HG03354 (cell line): ENCODE measurements at regions not wholly inside any gene's neighbourhood (a gene's known extent, or its start where the extent isn't known, plus 50 kb on each side); places are given as distances from the start of the nearest gene placed in this dataset.
"Not testable (repeated sequence)": the region's sequence is repeated elsewhere in the genome, so short reads cannot be mapped to it uniquely, and the experiment has no call there.

ENCODE experiments used
- ATAC-seq: cut with Tn5 transposase; IDR thresholded peaks from one replicate; pipeline ENCODE4 v1.9.1; 2021; ENCODE audit warnings: mild to moderate bottlenecking; ENCODE audit not compliant: unreplicated experiment, poor library complexity, severe bottlenecking

DNA sequence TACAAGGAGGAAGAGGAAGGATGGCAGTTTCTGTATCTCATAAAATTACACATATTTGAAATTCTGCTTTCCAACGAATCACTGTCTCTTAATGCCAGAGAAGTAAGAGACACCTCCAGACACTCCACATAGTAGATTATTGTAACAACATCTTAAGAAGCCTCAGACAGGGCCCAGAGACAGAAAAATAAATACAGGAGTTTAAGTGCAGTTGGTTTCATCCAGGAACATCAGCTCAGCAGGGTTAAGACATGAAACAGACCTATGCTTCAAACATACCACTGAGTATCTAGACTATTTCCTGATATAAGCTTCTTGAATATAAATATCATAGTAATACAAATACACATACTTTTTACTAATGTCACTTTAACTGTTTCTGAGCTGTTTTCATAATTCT is 290.3 kb downstream of the ADAMTS20 start:
- no peak for ATAC-seq

DNA sequence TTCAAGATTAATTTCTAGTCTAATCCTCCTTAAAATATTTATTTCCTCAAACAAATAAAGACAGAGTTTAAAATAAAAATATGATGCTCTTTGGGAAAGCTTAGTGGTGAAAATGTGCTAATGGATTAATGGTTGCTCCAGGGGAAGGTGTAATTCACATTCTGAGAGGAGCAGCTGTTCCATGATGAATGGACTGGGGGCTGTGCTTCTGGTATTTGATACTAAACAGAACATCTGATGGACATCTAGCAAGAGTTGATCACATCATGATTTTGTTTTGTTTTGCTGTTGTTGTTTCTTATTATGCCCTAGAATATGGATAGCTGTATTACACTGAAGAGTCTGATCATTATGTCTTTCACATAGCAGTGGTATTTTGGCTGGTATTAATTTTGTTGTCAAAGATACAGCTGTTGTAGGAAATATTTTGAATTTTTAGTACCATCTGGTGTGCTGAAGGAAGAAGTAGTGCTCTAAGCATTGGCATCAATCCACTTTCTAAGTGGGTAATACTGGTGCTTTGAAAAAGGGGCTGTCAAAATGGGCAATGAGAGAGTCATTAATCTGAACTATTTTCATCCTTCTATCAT is 296.4 kb downstream of the ADAMTS20 start:
- ATAC-seq: no peak

DNA sequence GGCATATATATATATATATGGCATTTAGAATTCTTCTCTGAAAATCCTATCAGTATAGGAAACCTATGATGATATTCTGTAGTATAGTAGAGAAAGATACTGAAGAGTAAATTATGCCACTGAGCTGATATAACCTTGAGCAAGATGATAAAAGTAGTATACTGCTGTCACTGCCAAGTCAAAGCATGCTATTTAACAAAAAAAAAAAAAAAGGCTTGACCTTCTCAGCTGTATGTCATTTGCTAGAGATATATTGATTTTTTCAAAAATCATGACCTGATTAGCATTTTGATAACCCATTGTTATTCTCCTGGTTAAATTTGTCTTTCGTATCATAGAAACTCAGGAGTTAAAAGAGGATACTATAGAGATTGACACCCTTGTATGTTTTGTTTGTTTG is 299.4 kb downstream of the ADAMTS20 start:
- no peak for ATAC-seq

DNA sequence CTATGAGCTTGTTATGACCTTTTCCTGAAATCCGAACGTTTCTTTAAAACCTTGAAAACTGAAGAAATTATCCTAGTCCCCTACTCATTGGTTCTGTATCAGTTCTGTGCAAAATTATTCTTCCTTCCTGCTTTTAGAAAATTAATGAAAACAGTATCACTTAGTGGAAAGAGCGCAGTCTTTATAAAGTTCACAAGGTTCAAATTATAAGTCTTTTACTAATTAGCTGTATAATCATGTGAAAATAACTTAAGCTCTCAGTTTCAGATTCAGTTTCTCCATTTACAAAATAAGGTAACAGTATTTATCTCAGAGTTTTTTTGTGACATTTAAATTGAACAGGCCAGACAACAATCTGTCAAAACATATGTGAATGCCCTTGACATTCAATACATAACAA is 306.1 kb downstream of the ADAMTS20 start:
- ATAC-seq: no peak

DNA sequence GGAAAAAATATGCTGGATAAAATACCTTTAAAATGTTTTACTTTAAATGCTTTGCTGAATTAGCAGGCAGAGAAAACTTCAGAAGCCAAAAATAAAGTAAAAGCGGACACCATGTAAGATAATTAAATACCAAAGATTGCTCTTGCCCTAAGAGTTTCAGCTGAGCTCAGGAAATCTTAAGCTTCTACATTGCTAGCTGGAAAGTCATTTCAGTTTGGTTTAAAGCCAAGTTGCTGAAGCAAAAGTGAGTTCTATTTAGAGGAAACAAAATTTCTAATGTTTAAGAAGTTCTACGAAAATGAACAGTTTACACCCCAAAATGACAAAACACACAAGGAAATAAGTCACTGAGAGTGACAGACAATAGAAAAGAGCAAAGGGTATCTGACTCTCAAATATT is 310.0 kb downstream of the ADAMTS20 start:
- no peak for ATAC-seq

DNA sequence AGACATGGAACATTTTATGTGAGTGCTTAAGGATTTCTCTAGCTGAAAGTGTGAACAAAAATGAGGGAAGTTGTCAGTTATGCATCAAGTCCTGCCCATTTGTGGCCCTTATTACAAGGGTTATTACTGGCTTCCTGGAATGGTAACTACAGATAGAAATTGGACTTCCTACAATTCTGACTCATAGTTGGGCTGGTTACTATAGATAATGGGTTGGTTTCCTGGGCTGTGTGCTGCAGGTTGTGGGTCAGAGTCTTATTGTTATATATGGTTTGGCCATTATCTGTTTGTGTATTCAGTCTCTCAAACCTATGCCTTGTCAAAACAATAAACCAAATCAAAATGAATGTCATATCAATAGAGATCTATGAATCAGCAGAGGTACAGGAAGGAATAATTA is 313.7 kb downstream of the ADAMTS20 start:
- no peak for ATAC-seq

DNA sequence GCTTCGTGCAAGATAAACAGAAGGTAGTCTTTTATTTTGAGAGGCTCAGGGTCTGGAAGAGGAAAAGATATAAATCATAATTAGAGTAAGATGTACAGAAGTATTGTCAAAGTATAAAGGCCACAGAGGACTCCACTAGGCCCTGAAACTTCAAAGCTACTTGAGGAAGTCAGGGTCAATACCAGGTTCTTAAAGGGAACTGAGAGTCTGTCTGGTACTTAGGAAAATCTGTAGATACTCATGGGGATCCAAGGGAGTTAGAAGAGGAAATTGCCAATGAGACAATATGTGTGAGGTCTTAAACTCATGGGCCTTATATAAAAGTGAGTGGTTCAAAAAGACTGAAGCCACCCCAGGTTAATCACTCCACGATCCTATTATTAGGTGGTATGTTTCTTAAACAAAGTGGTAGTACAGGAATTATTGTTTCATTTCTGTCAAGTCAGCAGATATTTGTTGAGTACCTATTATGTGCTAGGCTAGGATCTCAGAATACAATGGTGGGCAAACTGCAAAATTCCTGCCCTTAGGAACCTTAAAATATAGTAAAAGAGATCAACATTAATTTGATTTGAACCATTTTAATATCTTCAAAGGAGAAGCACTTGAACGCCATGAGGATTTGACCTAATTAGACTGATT is 314.6 kb downstream of the ADAMTS20 start:
- no peak for ATAC-seq

DNA sequence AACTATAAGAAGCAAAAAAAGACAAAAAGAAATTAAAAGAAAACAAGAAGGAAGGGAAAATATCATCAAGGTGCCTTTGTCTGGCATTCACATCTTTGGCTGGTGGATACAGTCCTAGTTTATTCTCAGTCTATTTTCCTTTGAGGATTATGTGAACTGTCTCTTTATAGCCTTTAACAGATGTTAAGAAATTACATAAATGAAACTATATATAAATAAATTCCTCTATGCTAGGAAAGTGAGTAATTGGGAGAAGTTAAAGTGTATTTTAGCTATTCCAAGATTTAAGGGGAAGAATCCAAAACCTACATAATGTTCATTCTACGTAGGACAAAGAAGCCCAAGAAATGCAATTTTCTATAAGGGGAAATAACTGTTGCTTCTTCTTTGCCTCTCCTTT is 316.3 kb downstream of the ADAMTS20 start:
- ATAC-seq: no peak

DNA sequence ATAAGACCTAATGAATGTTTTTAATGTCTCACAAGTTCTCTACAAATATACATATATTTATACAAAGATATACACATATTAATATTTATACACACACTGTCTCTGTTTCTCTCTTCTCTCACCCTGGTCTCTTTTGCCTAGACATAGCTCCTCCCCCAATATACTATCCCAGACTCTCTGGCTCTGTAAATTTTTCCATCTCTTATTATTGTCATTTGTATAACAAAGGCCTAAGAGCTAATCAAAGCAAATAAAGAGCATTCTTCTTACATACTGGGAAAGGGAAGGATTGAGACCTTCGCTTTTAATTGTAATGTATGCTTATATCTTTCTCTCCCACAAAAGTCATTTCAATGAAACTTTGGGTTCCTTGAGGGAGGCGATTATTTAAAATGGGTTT is 318.1 kb downstream of the ADAMTS20 start:
- no peak for ATAC-seq

DNA sequence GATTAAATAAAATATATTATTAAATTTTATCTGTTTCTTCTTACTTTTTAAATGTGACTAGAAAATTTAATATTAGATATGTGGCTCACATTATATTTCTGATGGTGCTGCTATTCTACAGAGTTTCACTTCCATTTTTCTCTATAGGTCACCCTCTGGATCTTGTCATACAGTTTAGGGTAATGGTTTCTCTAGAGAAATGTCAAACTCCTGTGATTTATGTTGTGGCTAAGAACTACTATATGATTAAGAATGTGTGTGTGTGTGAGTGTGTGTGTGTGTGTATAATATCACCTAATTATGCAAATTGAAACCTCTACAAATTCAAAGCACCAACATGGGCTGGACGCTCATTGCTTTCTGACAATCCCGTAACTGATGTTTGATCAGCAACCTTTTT is 325.9 kb downstream of the ADAMTS20 start:
- ATAC-seq: no peak

DNA sequence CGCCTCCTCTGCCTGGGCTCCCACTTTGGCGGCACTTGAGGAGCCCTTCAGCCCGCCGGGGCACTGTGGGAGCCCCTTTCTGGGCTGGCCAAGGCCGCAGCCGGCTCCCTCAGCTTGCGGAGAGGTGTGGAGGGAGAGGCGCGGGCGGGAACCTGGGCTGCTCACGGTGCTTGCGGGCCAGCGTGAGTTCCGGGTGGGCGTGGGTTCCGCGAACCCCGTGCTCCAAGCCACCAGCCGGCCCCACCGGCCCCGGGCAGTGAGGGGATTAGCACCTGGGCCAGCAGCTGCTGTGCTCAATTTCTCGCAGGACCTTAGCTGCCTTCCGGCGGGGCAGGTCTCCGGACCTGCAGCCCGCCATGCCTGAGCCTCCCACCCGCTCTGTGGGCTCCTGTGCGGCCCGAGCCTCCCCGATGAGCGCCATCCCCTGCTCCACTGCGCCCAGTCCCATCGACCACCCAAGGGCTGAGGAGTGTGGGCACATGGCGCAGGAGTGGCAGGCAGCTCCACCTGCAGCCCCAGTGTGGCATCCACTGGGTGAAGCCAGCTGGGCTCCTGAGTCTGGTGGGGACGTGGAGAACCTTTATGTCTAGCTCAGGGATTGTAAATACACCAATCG is 327.7 kb downstream of the ADAMTS20 start:
- ATAC-seq: not testable (repeated sequence)

DNA sequence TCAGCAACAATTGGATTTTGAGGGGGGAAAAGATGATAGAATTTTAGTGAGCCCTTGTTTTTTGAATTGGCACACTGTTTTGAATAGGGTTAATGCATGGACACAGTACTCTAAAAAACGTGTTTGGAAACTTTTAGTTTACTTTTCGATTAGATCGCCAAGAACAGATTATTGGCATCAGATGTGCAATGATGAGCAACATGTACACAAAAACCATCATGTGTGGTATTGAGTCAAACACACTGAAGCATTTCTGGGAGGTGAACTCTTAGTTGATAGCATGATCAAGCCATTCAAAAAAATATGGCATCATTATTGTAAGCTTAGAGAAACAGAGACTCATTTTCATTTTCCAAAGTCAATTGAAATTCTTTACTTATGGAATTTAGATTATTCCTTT is 329.2 kb downstream of the ADAMTS20 start:
- ATAC-seq: no peak

DNA sequence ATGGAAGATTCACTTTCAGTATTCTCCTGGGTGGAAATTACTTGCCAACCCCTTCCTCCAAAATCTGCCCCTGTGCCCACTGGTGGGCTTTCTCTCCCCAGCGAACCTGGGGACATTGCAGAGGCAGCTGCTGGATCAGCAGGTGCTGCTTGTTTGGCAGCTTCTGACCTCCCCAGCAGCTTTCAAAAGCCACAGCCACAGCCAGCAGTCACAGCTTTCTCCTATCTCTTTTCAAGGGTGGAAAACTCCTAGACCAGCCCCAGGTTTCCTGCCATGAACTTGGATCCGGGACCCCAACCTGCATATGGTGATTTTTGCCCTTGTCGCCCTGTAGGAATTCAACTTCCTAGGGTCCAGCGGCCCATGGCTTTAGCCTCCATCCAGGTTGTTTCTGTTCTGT is 330.8 kb downstream of the ADAMTS20 start:
- no peak for ATAC-seq

DNA sequence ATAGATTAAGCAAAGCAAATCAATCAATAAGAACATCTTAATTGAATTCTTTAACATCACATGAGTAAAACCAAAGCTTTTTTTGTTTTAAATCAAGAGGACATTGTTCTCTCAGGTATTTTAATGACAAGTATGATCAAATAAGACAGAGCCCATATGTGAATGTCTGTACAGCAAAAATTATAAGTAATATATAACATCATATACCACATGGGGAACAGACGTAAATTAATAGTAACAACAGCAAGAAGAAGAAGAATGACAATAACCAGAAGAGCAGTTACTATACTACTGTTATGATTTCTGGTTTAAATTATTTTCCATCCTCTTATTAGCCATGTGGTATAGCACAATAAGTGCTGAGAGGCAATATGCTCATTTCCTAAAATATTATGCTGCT is 335.5 kb downstream of the ADAMTS20 start:
- ATAC-seq: no peak

DNA sequence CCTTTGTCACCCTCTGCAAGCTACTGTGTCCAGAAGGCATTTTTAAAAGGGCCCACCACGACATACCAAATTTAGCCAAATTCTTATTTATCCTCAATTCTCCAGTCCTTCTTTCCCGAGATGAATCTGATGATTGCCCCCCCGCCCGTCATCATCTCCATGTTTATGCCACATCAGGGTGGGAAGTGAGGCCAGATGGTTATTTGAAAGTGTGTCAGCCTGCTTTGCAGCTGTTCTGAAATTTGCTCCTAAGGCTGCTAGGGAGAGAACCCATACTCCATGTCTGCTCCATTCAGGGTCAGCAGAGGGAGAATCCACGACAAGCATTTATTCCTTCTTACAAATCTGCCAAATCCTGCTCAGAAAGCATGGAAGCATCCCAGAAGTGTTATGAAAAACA is 337.8 kb downstream of the ADAMTS20 start:
- ATAC-seq: no peak

DNA sequence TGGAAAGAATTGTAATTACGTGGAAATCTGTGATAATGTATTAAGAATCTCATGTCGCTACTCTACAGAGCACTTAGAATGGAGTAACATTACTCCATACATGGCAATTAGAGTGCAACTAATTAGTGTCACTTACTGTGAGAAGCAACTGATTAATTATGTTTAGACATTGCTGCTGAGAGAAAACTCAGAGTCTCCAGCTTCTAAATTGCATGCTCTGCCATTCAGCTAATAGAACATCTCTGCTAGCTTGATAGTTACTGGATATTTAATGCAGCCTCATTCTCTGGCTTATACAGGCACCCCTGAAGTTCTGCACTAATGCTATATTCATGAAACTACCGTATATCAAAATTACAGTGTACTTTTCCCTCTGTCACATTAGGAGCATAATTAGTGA is 338.4 kb downstream of the ADAMTS20 start:
- no peak for ATAC-seq

DNA sequence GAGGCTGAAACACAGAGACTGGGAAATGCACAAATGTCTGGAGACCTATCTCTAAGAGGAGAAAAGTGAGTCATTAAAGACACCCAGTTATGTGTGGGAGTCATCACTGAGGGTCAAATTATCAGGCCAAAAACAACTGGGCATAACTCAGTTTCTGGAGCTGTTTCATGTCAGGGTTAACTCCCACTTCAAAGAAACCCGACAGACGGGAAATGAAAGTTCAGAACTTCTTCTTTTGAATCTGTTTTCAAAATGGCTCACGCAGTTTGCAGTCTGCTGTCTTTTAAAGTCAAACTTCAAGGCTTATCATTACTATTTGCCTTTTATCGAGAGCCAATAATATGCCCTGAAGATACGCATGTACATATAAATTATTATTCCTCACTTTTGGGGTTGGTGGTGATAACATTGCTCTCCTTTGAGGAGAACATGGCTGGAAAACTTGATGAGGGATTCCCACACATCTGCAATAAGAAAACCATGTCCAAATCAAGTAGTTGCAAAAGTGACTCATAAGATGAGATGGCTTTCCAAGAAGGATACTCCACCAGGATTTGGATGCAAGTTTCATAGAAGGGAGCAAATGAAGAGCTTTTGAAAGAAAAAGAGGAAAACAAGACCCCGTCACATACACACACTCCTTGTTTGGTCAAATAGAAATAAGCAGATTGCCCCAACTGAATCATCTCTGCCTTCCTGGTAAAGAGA is 341.4 kb downstream of the ADAMTS20 start:
- ATAC-seq: peak; percentile 91

DNA sequence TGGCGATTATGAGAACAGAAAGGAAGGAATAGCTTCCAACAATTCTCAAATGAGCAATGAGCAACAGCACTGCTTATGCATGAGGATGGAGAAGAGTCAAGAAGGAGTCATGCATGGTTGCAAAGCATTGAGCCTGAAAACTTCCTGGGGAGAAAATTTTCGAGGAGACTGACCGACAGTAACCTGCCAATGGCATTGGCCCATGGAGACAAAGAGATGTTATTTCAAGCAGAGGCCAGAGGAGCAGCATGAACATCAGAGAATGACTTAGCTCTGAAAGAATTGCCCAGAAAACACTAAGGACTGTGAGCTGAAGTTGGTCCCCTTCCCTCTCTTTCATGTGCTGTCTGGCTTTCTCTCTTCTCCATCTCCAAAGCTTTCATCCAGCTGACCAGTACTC is 343.4 kb downstream of the ADAMTS20 start:
- no peak for ATAC-seq

DNA sequence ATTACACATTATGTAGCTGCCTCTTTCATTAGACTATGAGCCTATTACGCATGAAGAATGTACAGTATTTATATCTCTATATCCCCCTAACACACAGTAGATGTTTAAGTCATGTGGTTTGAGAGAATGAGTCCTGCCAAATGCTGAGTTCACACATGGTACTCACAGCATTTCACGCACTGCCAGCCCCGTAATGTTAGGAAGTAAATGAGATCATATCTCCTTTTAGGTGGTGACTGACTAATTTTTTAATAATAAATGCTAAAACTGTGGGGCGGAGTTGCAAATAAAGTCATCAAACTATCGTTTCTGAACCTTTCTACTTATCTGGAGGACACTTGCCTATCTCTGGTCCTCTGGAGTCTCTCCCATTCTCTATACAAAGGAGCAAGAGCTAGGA is 343.8 kb downstream of the ADAMTS20 start:
- ATAC-seq: no peak

DNA sequence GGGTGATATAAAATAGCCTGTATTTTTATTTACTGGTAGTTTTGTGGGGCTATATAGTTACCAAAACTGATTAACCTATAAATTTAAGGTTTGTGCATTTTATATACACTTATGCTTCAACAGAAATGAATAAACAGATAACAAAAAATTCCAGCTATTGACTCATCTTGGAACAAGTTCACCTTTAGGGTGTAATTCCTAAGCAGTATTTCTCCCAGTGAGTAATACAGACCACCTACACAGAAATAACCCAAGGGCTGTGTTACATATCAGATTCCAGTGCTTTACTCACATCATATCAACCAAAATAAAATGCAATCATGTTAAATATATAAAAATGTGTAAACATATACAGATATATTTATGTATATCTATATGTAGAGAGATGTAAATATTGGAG is 345.6 kb downstream of the ADAMTS20 start:
- no peak for ATAC-seq

DNA sequence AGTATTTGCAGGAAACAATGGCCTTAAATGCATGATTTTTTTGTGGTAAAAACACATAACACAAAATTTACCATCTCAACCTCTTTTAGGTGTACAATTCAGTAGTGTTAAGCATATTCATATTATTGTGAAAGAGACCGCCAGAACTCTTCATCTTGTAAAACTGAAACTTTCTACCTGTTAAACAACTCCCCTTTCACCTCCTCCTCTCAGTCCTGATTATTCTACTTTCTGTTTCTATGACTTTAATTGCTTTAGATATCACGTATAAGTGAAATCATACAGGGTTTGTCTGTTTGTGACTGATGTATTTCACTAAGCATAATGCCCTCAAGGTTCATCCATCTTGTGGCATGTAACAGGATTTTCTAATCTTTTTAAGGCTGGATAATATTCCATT is 353.4 kb downstream of the ADAMTS20 start:
- ATAC-seq: no peak
